H1 (cell line): ENCODE measurements at regions not wholly inside any gene's neighbourhood (a gene's known extent, or its start where the extent isn't known, plus 50 kb on each side); places are given as distances from the start of the nearest gene placed in this dataset.

Source experiments
- CTCF ChIA-PET: fragments of 300-600 bp; sonication (Branson Sonifier 250); formaldehyde crosslinking; loops from one replicate; lab custom pipeline; 2021; ENCODE audit not compliant: partially characterized antibody; lab: Charles Lee
- POLR2A ChIA-PET: fragments of 300-600 bp; sonication (Branson Sonifier 250); formaldehyde crosslinking; loops from one replicate; lab custom pipeline; 2021; ENCODE audit warnings: inconsistent platforms; ENCODE audit not compliant: partially characterized antibody; lab: Charles Lee
- DNase-seq, 2 experiments: peaks; one replicate each; pipeline versions ENCODE4 v3.0.0 to v3.0.0-alpha.2; 2010 to 2022; ENCODE audit warnings: low spot score in 2 of 2, low read depth in 1 of 2, mixed read lengths in 1 of 2
- FAIRE-seq: peaks from 2 replicates; lab custom pipeline; 2011; peaks lifted over from hg19 to GRCh38; lab: Jason Lieb, UNC
- H2AFZ ChIP-seq: 2 replicates; pipeline ENCODE4 v1.8.1; 2012; ENCODE audit warnings: low read length, inconsistent platforms
- H2AK5ac ChIP-seq: 2 replicates; pipeline ENCODE4 v1.6.1; 2013; ENCODE audit warnings: low read depth, low read length
- H2BK120ac ChIP-seq: replicated peaks from 2 replicates; pipeline ENCODE3; 2013; ENCODE audit warnings: low read depth, low read length, inconsistent platforms
- H2BK12ac ChIP-seq: 2 replicates; pipeline ENCODE4 v1.6.1; 2013; ENCODE audit warnings: low read depth, low read length
- H2BK15ac ChIP-seq: 2 replicates; pipeline ENCODE4 v1.6.1; 2013; ENCODE audit warnings: low read length
- H2BK20ac ChIP-seq: 2 replicates; pipeline ENCODE4 v1.6.1; 2013; ENCODE audit warnings: low read length
- H2BK5ac ChIP-seq: 2 replicates; pipeline ENCODE4 v1.6.1; 2013; ENCODE audit warnings: low read depth, low read length
- H3K14ac ChIP-seq: 2 replicates; pipeline ENCODE4 v1.6.1; 2013; ENCODE audit warnings: inconsistent platforms; ENCODE audit not compliant: insufficient read length
- H3K18ac ChIP-seq: 2 replicates; pipeline ENCODE4 v1.6.1; 2013; ENCODE audit warnings: low read length; ENCODE audit errors: extremely low read depth
- H3K23ac ChIP-seq: 2 replicates; pipeline ENCODE4 v1.6.1; 2013; ENCODE audit warnings: inconsistent platforms; ENCODE audit not compliant: insufficient read length
- H3K23me2 ChIP-seq: 2 replicates; pipeline ENCODE4 v1.6.1; 2013; ENCODE audit warnings: low read depth, low read length
- H3K27ac ChIP-seq: 2 replicates; pipeline ENCODE4 v1.6.1; 2011; ENCODE audit warnings: low read depth, low read length, inconsistent platforms
- H3K27me3 ChIP-seq, 4 experiments: replicated peaks in 1 of 4; 1 replicate in 1 of 4; 2 replicates in 3 of 4; pipeline versions ENCODE4 v1.6.1 to v1.8.1; 2011 to 2013; ENCODE audit warnings: low read length in 3 of 4, mild to moderate bottlenecking in 3 of 4, inconsistent platforms in 2 of 4, mixed read lengths in 2 of 4, moderate library complexity in 1 of 4; ENCODE audit not compliant: control insufficient read depth in 3 of 4, insufficient read depth in 3 of 4; ENCODE audit errors: extremely low read depth in 1 of 4
- H3K36me3 ChIP-seq, 4 experiments: 2 replicates each; pipeline versions ENCODE4 v1.6.1 to v1.8.1; 2011 to 2013; ENCODE audit warnings: mild to moderate bottlenecking in 4 of 4, low read length in 3 of 4, moderate library complexity in 2 of 4, control low read depth in 1 of 4, inconsistent platforms in 1 of 4; ENCODE audit not compliant: insufficient read depth in 4 of 4, control insufficient read depth in 2 of 4
- H3K4ac ChIP-seq: replicated peaks from 2 replicates; pipeline ENCODE3; 2013; ENCODE audit warnings: low read length, low read depth, mixed read lengths, inconsistent platforms; ENCODE audit not compliant: insufficient read length
- H3K4me1 ChIP-seq, 4 experiments: replicated peaks in 1 of 4; 1 replicate in 1 of 4; 2 replicates in 3 of 4; pipeline versions ENCODE4 v1.6.1 to v1.8.1; 2011 to 2013; ENCODE audit warnings: low read length in 3 of 4, inconsistent platforms in 2 of 4, mixed read lengths in 1 of 4; ENCODE audit not compliant: insufficient read depth in 4 of 4, control insufficient read depth in 3 of 4
- H3K4me2 ChIP-seq, 2 experiments: 2 replicates each; pipeline versions ENCODE4 v1.6.1 to v1.8.1; 2011 to 2013; ENCODE audit warnings: low read depth in 2 of 2, low read length in 2 of 2, control low read depth in 1 of 2, inconsistent platforms in 1 of 2, mild to moderate bottlenecking in 1 of 2; ENCODE audit not compliant: insufficient read depth in 1 of 2
- H3K4me3 ChIP-seq, 4 experiments: fragments of 200-600, 300-600 bp in 1 of 4; sonication (generic), shearing (Covaris generic), sonication (Bioruptor Twin) in 1 of 4; 2 replicates each; pipeline versions ENCODE4 v1.5.1 to v1.8.1; 2011 to 2016; ENCODE audit warnings: low read length in 4 of 4, low read depth in 3 of 4, control low read depth in 2 of 4, inconsistent platforms in 2 of 4, mild to moderate bottlenecking in 2 of 4, mixed read lengths in 1 of 4, moderate library complexity in 1 of 4; ENCODE audit not compliant: insufficient read depth in 2 of 4; ENCODE audit errors: extremely low read depth in 1 of 4
- H3K56ac ChIP-seq: replicated peaks from 2 replicates; pipeline ENCODE3; 2013; ENCODE audit warnings: low read depth, mild to moderate bottlenecking, mixed read lengths, low read length, inconsistent platforms; ENCODE audit not compliant: insufficient read length
- H3K79me1 ChIP-seq: 2 replicates; pipeline ENCODE4 v1.6.1; 2013; ENCODE audit warnings: low read depth, low read length, control low read depth
- H3K79me2 ChIP-seq, 2 experiments: 2 replicates each; pipeline versions ENCODE4 v1.6.1 to v1.8.1; 2012 to 2013; ENCODE audit warnings: low read length in 2 of 2, mild to moderate bottlenecking in 2 of 2, inconsistent platforms in 1 of 2; ENCODE audit not compliant: insufficient read depth in 2 of 2, control insufficient read depth in 1 of 2
- H3K9ac ChIP-seq, 4 experiments: replicated peaks in 1 of 4; 1 replicate in 1 of 4; 2 replicates in 3 of 4; pipeline versions ENCODE4 v1.6.1 to v1.8.1; 2011 to 2013; ENCODE audit warnings: low read depth in 3 of 4, low read length in 3 of 4, control low read depth in 2 of 4, mild to moderate bottlenecking in 2 of 4, moderate library complexity in 2 of 4, inconsistent platforms in 1 of 4; ENCODE audit errors: extremely low read depth in 1 of 4
- H3K9me3 ChIP-seq, 2 experiments: 2 replicates each; pipeline versions ENCODE4 v1.6.1 to v1.8.1; 2012 to 2013; ENCODE audit warnings: mild to moderate bottlenecking in 2 of 2, moderate library complexity in 2 of 2, control low read depth in 1 of 2, inconsistent platforms in 1 of 2, low read depth in 1 of 2, low read length in 1 of 2, mixed read lengths in 1 of 2; ENCODE audit not compliant: insufficient read depth in 2 of 2
- H4K20me1 ChIP-seq, 2 experiments: replicated peaks in 1 of 2; 2 replicates each; pipeline versions ENCODE3 to v1.8.1; 2011 to 2013; ENCODE audit warnings: inconsistent platforms in 2 of 2, low read length in 2 of 2, mild to moderate bottlenecking in 1 of 2; ENCODE audit not compliant: insufficient read depth in 2 of 2, control insufficient read depth in 1 of 2
- H4K5ac ChIP-seq: 2 replicates; pipeline ENCODE4 v1.6.1; 2013; ENCODE audit warnings: low read length, low read depth, mixed read lengths, inconsistent platforms; ENCODE audit not compliant: insufficient read length
- H4K8ac ChIP-seq: 2 replicates; pipeline ENCODE4 v1.8.0; 2013; ENCODE audit warnings: mild to moderate bottlenecking, moderate library complexity, low read length, inconsistent platforms; ENCODE audit not compliant: insufficient read depth; ENCODE audit errors: extremely low read depth
- H4K91ac ChIP-seq: replicated peaks from 2 replicates; pipeline ENCODE3; 2013; ENCODE audit warnings: low read length, mixed read lengths, inconsistent platforms; ENCODE audit not compliant: insufficient read length
- ATF3 ChIP-seq: IDR thresholded peaks from 2 replicates; pipeline ENCODE4 v1.6.1; 2011; ENCODE audit warnings: low read depth, mild to moderate bottlenecking, low read length; ENCODE audit not compliant: insufficient read depth
- BACH1 ChIP-seq: IDR thresholded peaks from 2 replicates; pipeline ENCODE4 v1.6.1; 2012; ENCODE audit warnings: low read length, improper control_type of control experiment
- CBX5 ChIP-seq: fragments of 300-800, 300-1000 bp; sonication (generic); IDR thresholded peaks from 2 replicates; pipeline ENCODE4 v1.7.1; 2016; ENCODE audit warnings: antibody characterized with exemption, low read length, low read depth
- CHD2 ChIP-seq: IDR thresholded peaks from 2 replicates; pipeline ENCODE4 v1.6.1; 2012; ENCODE audit warnings: low read length, improper control_type of control experiment
- FOSL1 ChIP-seq: IDR thresholded peaks from 2 replicates; pipeline ENCODE4 v1.6.1; 2011; ENCODE audit warnings: mild to moderate bottlenecking, low read depth, low read length, moderate library complexity; ENCODE audit not compliant: insufficient read depth
- GABPA ChIP-seq: IDR thresholded peaks from 2 replicates; pipeline ENCODE4 v1.6.1; 2011; ENCODE audit warnings: mild to moderate bottlenecking, low read length, moderate library complexity, borderline replicate concordance; ENCODE audit not compliant: insufficient read depth
- HDAC6 ChIP-seq: IDR thresholded peaks from one replicate; pipeline ENCODE4 v1.7.1; 2012; ENCODE audit warnings: low read depth, mild to moderate bottlenecking, inconsistent platforms, low read length, moderate library complexity
- JUND ChIP-seq: IDR thresholded peaks from 2 replicates; pipeline ENCODE4 v1.6.1; 2011; ENCODE audit warnings: mild to moderate bottlenecking, improper control_type of control experiment, low read length
- KDM5A ChIP-seq: fragments of 200-600 bp; IDR thresholded peaks from 2 replicates; pipeline ENCODE4 v1.7.1; 2012; ENCODE audit warnings: mild to moderate bottlenecking, low read length, inconsistent platforms, mixed read lengths
- SAP30 ChIP-seq: fragments of 300-600 bp; sonication (generic); IDR thresholded peaks from 2 replicates; pipeline ENCODE4 v1.7.1; 2012; ENCODE audit warnings: low read length, moderate library complexity, mild to moderate bottlenecking, inconsistent platforms; ENCODE audit not compliant: insufficient read depth, insufficient replicate concordance
- SIRT6 ChIP-seq: IDR thresholded peaks from one replicate; pipeline ENCODE4 v1.7.1; 2012; ENCODE audit warnings: low read length, inconsistent platforms
- SP1 ChIP-seq: IDR thresholded peaks from 2 replicates; pipeline ENCODE4 v1.6.1; 2011; ENCODE audit warnings: low read depth, low read length
- SUZ12 ChIP-seq: fragments of 200-600 bp; sonication (generic); IDR thresholded peaks from 2 replicates; pipeline ENCODE4 v1.6.1; 2012; ENCODE audit warnings: mild to moderate bottlenecking, inconsistent platforms, low read length, moderate library complexity, mixed read lengths
- TAF1 ChIP-seq: IDR thresholded peaks from 2 replicates; pipeline ENCODE4 v1.6.1; 2011; ENCODE audit warnings: mild to moderate bottlenecking, low read depth, low read length
- WGBS, 2 experiments: shearing (Covaris generic) in 1 of 2; methylation state at CpG; one replicate each; pipeline versions ENCODE4 v1.1.6 to v1.1.7; 2013 to 2015; ENCODE audit warnings: low lambda C conversion rate in 2 of 2, mixed read lengths in 2 of 2, inconsistent platforms in 1 of 2, low coverage in 1 of 2, missing lambda C conversion rate in 1 of 2; ENCODE audit not compliant: insufficient replicate concordance in 2 of 2, insufficient coverage in 1 of 2, insufficient read length in 1 of 2; ENCODE audit errors: extremely low coverage in 1 of 2, missing lambda C conversion rate in 1 of 2; 5-methylcytosine and 5-hydroxymethylcytosine counted together
- TF ChIP-seq, protein P1 (sequence below): IDR thresholded peaks from 2 replicates; pipeline ENCODE4 v1.6.1; 2012; ENCODE audit warnings: inconsistent platforms

DNA sequence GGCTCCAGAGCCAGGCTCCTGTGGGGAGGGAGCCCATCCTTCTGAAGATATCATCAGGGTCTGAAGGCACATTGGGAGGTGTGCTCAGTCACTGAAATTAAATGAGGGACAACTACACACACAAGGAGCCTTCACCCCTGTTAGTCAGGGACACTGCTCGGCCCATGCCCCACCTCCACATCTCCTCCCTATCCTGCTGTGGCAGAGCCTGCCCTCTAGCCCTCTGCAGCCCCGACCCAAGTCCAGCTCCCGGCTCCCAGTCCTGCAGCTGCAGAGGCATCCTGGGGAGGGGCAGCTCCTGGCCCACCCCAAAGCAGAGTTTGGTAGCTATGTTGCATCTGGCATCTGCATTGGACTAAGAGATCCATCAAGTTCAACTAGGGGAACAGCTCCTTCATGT, 136.3 kb downstream of the ZNF248 start:
- Histone ChIP-seq H4K5ac (no peak overlapping the region), H3K9ac (no peak overlapping the region), H3K56ac (no peak overlapping the region), H3K9me3 (peaks cover 42 to 51% of the 10 kb centered on the region in 2 experiments), H3K18ac (no peak overlapping the region), H4K20me1 (no peaks in the 10 kb centered on the region), H3K27me3 (no peaks in the 10 kb centered on the region), H2AFZ (no peak overlapping the region), H3K4me3 (no peak overlapping the region), H3K23ac (no peak overlapping the region), H3K27ac (no peak overlapping the region), H3K14ac (no peak overlapping the region), H3K79me1 (no peaks in the 10 kb centered on the region), H3K4me1 (no peaks in the 10 kb centered on the region), H3K4me2 (no peak overlapping the region), H4K8ac (no peak overlapping the region), H4K91ac (no peak overlapping the region), H3K23me2 (no peaks in the 10 kb centered on the region; the same call in 1 of the 2 replicates), H2BK120ac (no peak overlapping the region), H2BK5ac (no peak overlapping the region), H2BK15ac (no peak overlapping the region), H3K36me3 (no peaks in the 10 kb centered on the region), H3K79me2 (no peaks in the 10 kb centered on the region), H3K4ac (no peak overlapping the region), H2AK5ac (no peak overlapping the region), H2BK12ac (no peak overlapping the region), H2BK20ac (no peak overlapping the region)
- ChIA-PET CTCF (no interaction called here), POLR2A (no interaction called here)
- DNase-seq (no peak), FAIRE-seq (no peak)
- 91% methylated on average over 3 of the region's 3 CpGs; no CpG with 5 or more reads in 1 of the 2 experiments for WGBS, 2 experiments
- no peak for TF ChIP-seq CBX5
- no peak for TF ChIP-seq SUZ12
- no peak for TF ChIP-seq SIRT6
- TF ChIP-seq, protein P1, sequence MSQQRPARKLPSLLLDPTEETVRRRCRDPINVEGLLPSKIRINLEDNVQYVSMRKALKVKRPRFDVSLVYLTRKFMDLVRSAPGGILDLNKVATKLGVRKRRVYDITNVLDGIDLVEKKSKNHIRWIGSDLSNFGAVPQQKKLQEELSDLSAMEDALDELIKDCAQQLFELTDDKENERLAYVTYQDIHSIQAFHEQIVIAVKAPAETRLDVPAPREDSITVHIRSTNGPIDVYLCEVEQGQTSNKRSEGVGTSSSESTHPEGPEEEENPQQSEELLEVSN: no peak
- no peak for TF ChIP-seq FOSL1
- TF ChIP-seq SAP30: no peak
- no peak for TF ChIP-seq CHD2
- TF ChIP-seq JUND: no peak
- TF ChIP-seq KDM5A: no peak
- TF ChIP-seq TAF1: no peak
- TF ChIP-seq BACH1: no peak
- no peak for TF ChIP-seq GABPA
- no peak for TF ChIP-seq HDAC6
- TF ChIP-seq SP1: no peak
- TF ChIP-seq ATF3: no peak
